HG03575 (cell line): ENCODE measurements at regions not wholly inside any gene's neighbourhood (a gene's known extent, or its start where the extent isn't known, plus 50 kb on each side); places are given as distances from the start of the nearest gene placed in this dataset.

Experiments
- ATAC-seq: cut with Tn5 transposase; IDR thresholded peaks from one replicate; pipeline ENCODE4 v1.9.1; 2021; ENCODE audit not compliant: unreplicated experiment, insufficient number of reproducible peaks, low FRiP score; ENCODE audit errors: extremely low read depth

DNA sequence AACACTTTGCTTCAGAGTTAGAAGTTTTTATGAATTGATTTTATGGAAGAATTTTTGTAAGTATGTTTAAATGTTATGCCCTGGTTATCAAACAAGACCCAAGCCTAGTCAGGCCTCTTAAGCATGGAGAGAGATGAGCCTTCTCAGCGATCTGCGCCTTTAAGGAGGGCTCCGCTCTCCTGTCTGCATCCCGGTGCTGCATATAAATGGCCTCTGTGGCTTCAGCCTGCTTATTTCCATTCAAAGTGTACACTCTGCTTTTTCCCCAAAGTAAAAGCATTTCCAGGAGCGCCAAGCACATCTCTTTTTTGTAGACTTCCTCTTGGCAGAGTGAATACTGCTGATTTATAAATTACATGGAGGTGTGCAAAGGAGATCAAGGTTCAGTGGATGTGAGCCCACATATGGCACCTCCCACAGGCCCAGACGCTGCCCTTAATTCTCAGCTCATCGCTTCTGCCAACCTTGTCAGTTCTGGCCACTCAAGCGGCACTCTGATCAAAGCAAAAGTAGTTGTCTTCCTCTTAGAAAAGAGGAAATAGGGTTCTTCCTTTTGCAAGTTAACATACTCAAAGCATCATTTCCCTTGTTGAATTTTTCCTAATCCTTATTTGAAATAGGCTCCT lies 70.0 kb upstream of the SFMBT2 start:
- ATAC-seq: no peak

DNA sequence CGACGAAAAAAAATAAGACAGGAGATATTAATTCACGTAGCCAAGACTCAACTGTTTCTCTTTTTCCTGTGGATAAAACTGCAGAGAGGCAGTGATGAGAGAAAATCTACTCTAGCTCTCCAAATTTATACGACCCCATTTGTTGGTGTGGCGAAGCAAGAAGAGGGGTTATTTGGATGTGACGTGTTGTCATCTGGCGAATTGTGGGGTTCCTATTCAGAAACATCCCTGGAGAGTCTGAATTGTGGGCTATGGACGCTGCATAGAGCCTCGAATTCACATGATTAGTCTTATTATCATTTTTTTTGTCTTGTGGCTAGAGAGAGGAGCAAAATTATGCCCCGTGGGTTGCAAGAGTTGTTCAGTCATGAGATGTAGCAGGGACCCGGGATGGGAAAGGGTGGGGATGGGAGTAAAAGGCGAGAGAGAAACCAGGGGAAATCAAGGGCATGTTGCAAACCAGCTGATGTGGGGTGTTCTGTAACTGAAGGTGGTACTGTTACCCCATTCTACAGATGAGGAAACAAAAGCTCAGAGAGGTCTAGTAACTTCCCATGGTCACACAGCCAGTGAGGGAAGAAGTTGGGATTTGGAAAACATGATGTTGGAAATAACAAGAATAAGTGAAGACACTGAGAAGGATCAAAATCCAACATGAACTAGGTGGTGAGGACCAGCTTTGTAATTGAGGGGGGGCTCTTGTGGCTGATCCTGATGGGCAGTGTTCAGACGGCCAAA lies 69.2 kb upstream of the SFMBT2 start:
- ATAC-seq: no peak

DNA sequence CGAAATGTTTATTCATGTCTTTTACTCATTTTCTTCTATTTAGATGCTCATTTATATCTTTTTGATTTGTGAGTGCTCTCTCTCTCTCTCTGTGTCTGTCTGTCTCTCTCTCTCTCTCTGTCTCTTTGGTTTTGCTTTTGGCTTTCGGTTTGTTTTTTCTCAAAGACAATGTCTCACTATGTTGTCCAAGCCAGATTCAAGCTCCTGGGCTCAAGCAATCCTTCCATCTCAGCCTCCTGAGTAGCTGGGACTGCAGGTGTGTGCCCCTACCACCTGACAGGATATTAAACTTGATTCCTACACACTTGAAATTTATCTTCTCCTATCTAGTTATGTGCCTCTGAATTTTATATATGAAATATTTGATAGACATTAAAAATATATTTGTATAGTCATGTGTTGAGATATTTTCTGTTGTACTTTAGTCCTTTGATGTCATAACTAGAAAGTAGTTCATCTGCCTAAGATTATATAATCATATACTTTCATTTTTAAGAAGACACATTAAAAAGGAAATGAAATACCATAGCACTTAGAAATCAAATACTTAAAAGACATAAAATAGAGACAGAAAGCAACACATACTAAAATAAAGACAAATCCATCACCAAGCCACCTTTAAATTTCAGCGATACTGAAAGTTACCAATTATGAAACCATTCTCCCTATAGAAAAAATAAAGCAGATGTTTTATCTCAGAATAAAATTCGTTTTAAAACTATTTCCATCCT lies 68.1 kb upstream of the SFMBT2 start:
- ATAC-seq: no peak

DNA sequence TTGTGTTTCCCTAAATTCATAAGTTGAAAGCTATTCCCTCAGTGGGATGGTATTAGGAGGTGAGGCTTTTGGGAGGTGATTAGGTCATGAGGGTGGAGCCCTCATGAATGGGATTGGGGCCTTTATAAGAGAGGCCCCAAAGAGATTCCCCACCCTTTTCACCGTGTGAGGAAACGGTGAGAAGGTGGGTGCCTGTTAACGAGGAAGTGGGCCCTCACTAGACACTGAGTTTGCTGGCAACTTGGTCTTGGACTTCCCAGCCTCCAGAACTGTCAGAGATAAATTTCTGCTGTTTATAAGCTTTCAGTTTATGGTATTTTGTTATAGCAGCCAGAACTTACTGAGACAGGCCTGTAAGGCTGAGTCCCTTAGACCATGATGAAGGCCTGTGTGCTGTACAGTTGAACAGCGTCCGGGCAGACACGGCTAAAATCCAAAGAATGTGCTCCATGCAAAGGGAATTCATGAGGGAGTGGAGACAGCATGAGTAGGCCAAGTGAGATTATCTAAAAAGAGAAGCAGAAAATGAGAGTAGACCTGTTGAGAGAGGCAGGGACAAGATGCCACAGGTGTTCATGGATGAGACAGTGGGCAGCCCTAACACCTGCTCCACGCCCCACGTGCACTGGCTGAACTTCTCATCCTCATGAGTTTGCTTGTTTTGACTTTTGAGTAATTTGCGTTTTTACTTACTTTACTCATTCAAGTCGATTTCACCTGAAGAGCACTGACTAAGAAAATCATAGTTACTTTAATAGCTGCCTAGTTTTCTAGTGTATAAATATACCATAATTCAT lies 66.9 kb upstream of the SFMBT2 start:
- no peak for ATAC-seq

DNA sequence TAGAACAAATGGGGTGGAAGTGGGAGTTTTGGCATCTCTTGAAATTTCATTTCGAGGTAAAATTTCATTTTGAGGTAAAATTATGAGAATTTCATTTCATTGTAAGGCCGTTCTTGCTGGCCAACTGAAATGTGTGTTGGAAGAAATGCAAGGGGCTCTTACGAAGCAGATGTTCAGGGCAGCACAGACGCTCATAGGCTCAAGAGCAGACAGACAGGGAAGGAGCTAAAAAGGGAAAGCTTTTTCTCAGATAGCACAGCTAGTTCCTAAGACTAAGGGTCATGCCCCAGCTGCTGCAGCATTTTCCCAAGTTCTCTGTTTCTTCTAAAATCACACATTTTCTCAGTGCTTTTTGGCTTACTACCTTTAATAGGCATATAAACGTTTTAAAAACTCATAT lies 65.1 kb upstream of the SFMBT2 start:
- no peak for ATAC-seq

DNA sequence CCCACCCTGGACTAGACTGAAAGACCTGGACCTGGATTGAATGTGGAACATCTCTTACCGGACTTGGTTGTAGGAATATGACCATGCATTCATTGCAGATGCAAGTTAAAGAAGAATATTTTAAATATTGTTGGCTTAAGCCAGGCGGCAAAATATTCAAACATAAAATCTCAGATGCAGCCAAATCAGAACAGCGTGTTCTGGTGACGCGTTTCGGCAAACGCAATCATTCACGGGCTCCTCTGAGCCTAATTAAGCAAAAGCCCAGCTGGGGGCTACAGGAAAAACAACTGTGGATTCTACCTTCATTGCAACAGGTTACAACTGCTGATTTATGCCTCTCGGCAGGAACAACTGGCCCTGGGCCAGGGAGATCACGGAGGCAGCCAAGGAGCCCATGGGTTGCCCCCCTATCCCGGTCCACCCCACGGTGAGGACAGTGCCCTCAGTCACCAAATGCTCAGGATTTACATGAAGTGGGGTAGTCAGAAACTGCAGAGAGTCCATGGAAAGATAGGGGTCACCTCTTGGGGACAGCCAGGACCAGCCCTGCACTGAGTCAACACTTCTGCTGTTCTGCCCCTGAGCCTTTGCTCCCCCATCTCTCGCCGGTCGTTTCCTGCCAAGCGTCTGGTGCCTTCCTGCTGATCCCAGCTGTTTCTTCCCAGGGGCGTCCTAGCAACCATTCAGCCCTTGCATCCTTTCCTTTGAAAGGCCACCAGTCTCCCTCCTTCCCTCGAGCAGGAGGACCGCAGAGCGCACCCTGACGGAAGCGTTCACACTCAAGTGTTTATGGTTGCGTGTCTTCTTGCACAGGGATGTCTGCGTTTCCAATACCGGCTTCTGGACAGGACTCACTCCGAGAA lies 64.4 kb upstream of the SFMBT2 start:
- ATAC-seq: no peak

DNA sequence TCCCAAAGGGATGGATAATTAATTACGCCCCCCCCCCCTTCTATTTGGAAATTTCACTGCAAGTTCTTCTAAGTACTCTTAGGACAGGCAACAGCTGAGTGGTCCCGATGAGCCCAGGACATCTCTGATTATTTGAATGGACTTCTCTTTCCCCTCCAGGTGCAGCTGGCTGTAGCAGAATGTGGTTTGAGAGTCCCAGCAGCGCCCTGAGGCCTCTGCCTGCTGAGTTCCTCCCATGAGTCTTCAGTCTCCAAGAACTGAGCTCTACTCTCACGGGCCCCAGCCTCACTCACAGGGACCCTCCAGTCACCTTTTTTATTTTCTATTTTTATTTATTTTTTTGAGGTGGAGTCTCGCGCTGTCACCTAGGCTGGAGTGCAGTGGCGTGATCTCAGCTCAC lies 63.6 kb upstream of the SFMBT2 start:
- ATAC-seq: no peak

DNA sequence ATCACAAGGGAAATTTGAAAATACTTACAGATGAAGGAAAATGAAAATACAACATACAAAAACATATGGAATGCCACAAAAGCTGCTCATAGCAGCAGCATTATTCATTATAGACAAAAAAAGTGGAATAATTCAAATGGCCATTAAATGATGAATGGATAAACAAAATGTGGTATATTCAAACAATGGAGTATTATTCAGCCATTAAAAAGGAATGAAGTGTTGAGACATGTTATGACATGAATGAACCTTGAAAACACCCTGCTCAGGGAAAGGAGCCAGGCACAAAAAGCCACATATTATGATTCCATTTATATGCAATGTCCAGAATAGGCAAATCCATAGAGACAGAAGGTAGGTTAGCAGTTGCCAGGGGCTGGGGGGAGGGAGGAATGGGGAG lies 62.6 kb upstream of the SFMBT2 start:
- ATAC-seq: no peak

DNA sequence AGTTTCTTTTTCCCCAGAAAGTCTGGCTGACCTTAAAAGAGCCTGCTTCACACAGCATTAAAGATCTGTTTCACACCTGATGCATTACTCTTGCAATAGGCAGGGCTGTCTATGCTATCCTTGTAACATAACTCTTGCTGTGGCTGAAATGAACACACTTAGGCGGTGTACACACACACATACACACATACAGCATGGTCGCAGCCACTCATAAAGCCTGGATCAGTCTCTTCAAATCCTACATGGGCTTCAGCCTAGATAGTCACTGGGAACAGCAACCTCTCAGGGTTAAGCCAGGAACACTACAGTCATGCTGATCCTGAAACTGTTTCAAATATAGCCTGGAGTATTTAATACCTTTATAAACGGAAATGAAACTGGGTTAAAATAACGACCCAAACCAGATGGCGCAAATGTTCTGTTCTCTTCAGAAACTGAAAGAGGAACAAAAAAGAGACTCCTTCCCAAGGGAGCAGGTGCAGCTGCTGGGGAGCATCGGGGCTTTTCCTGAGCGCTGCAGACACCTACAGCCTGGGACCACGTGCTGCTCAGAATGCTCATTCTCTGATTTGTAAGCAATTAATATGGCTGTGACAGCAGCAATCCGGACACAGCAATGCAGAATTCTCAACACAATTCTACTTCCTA lies 61.0 kb upstream of the SFMBT2 start:
- peak; percentile 65 for ATAC-seq

DNA sequence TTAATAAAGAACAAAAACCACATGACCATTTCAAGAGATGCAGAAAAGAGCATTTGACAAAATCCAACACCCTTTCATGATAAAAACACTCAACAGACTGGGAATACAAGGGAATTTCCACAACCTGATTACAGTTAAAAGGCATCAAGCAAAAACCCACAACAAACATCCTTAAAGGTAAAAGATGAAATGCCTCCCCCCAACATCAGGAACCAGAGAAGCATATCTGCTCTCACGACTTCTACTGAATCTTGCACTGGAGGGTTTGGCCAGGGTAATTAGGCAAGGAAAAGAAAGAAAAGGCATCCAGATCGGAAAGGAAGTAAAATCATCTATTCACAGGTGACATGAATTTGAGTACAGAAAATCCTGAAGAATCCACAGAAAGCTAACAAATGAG lies 59.5 kb upstream of the SFMBT2 start:
- no peak for ATAC-seq

DNA sequence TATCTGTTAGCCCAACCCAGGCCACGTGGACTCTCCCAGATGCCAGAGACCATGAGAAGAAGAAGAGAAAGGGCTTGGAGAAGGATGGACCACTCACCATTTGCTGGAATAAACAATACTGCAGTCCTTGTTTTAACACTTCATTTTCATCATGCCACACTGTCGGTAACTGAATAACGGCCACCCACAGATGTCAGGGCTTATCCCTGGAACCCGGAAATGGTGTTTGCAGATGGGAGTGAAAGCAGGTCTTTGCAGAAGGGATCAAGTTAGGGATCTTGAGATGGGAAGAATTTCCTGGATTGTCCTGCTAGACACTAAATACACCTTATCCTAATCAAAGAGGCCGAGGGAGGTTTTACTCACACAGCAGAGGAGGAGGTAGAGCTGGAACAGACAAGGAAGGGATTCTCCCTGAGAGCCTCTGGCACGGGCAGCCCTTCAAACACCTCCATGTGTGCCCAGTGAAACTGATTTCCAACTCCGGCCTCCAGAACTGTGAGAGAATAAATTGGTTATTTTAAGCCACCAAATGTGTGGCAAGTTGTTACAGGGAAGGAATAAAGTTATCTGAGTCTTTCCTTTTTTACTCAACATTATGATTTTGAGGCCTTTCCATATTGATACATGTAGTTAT lies 56.3 kb upstream of the SFMBT2 start:
- ATAC-seq: no peak

DNA sequence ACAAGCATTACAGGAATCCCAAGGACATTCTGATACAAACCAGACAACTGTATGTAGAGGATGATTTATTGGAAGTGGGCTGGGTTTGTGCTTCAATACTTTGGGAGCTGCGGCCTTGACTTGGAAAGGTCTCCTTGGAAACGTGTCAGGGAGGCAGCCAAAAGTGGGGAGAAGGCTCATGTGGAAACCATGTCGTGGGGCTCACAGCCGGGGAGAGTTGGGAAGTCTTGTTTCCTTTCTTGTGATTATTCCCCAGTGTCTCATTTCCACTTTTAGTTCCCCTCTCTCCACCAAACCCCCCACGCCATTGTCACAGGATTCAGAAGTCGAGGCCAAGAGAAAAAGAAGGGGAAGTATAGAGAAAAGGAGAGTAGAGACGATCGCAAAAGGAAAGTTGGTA lies 53.9 kb upstream of the SFMBT2 start:
- no peak for ATAC-seq
